ENCODE measurements at regions not wholly inside any gene's neighbourhood (a gene's known extent, or its start where the extent isn't known, plus 50 kb on each side); places are given as distances from the start of the nearest gene placed in this dataset.

DNA sequence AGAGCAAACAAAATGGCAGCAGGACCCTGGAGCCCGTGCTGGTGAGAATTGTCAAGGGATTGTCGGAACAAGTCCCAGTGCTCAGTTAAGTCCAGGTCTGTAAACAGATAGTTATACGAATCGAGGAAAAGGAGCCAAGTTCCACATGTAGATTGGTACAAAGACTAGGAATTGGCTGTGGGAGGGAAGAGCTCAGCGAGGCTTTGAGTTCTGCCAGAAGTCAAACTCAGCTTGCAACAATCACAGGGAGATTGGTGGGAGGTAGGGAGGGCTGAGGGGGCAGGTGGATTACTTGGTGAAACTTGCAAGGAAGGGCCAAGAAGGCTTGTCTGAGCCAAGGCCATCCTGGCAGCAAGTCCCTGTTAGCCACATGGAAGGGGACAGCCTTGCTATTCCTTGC is 217.8 kb upstream of the ARL4C start:
- Histone ChIP-seq H3K4me1 (ENCODE audit: control insufficient read depth, insufficient read depth, low read length) (no peaks in the 10 kb centered on the region), H3K4me3 (no peak overlapping the region), H3K9me3 (replicated peaks; ENCODE audit: control insufficient read depth, insufficient read depth, low read length) (no peaks in the 10 kb centered on the region), H3K4me2 (ENCODE audit: control insufficient read depth, insufficient read depth) (no peak overlapping the region), H3K27me3 (replicated peaks in 1 of 2; ENCODE audit: control insufficient read depth in 2 of 2, insufficient read depth in 2 of 2, low read length in 1 of 2) (no peaks in the 10 kb centered on the region; a peak in 1 of 4 replicates), H3K36me3 (ENCODE audit: control insufficient read depth in 2 of 2, insufficient read depth in 2 of 2, low read length in 1 of 2) (no peaks in the 10 kb centered on the region), H2AFZ (ENCODE audit: control insufficient read depth, low read depth, low read length) (no peak overlapping the region), H4K20me1 (ENCODE audit: control insufficient read depth, insufficient read depth) (no peaks in the 10 kb centered on the region), H3K9ac (ENCODE audit: control insufficient read depth, insufficient read depth, low read length) (no peak overlapping the region), H3K27ac (ENCODE audit: control insufficient read depth, insufficient read depth) (no peak overlapping the region), H3K79me2 (ENCODE audit: control insufficient read depth, insufficient read depth, low read length) (no peaks in the 10 kb centered on the region)
- no peak for FAIRE-seq
- BruUV-seq (replicated peaks) = no TSS peak
- ATAC-seq = no peak
- 0% methylated on average over 5 of the region's 5 CpGs for WGBS (ENCODE audit: insufficient coverage, insufficient replicate concordance, low lambda C conversion rate, missing lambda C conversion rate)
- ChIA-PET POLR2A (interaction anchor here (0.6 kb wide), 1 partner anchor 1369 kb away, joined by 5 read pairs; no protein-coding TSS in a partner anchor), SMC1A (ENCODE audit: uncharacterized antibody, unreplicated experiment) (no interaction called here), CTCF (interaction anchor here (0.9 kb wide), 1 partner anchor 25 kb away, joined by 5 read pairs; no protein-coding TSS in a partner anchor), RAD21 (ENCODE audit: unreplicated experiment) (no interaction called here)
- intact Hi-C loops (cut with micrococcal nuclease; ENCODE audit: unreplicated experiment) (no loop called here), in situ Hi-C loops (cut with MboI) (no loop called here)
- no peak for TF ChIP-seq ZNF622 (IDR thresholded peaks at IDR 0.05)
- no peak for TF ChIP-seq TBL1XR1 (IDR thresholded peaks at IDR 0.05; ENCODE audit: low read depth, low read length)
- no peak for TF ChIP-seq KDM1A (IDR thresholded peaks at IDR 0.05; ENCODE audit: borderline replicate concordance)
- TF ChIP-seq TCF3 (IDR thresholded peaks at IDR 0.05; ENCODE audit: borderline replicate concordance, insufficient read depth, low read depth, low read length) = no peak
- TF ChIP-seq RUNX3 (IDR thresholded peaks at IDR 0.05; ENCODE audit: low read length) = no peak
- no peak for TF ChIP-seq SREBF1 (IDR thresholded peaks at IDR 0.05; ENCODE audit: low read length)
- TF ChIP-seq, protein P1, sequence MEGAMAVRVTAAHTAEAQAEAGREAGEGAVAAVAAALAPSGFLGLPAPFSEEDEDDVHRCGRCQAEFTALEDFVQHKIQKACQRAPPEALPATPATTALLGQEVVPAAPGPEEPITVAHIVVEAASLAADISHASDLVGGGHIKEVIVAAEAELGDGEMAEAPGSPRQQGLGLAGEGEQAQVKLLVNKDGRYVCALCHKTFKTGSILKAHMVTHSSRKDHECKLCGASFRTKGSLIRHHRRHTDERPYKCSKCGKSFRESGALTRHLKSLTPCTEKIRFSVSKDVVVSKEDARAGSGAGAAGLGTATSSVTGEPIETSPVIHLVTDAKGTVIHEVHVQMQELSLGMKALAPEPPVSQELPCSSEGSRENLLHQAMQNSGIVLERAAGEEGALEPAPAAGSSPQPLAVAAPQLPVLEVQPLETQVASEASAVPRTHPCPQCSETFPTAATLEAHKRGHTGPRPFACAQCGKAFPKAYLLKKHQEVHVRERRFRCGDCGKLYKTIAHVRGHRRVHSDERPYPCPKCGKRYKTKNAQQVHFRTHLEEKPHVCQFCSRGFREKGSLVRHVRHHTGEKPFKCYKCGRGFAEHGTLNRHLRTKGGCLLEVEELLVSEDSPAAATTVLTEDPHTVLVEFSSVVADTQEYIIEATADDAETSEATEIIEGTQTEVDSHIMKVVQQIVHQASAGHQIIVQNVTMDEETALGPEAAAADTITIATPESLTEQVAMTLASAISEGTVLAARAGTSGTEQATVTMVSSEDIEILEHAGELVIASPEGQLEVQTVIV (IDR thresholded peaks at IDR 0.05; ENCODE audit: borderline replicate concordance, partially characterized antibody) = no peak
- no peak for TF ChIP-seq NKRF (conservative IDR thresholded peaks at IDR 0.05)
- TF ChIP-seq MAX (IDR thresholded peaks at IDR 0.05; ENCODE audit: low read depth, low read length) = no peak
- no peak for TF ChIP-seq HDGF (IDR thresholded peaks at IDR 0.05)
- TF ChIP-seq ZNF24 (IDR thresholded peaks at IDR 0.05) = no peak
- no peak for TF ChIP-seq ZSCAN29 (IDR thresholded peaks at IDR 0.05)
- TF ChIP-seq POLR2AphosphoS5 (IDR thresholded peaks at IDR 0.05; ENCODE audit: low read length) = no peak
- DNase-seq (ENCODE audit: low read depth, low spot score) = no peak
